Stimulated activated CD4-positive, alpha-beta T cell treated with anti-CD3 and anti-CD28 coated beads, Interleukin-12 subunit alpha, Interleukin-12 subunit beta, amount 100 ng/mL, for 24 hours (primary cell): ENCODE measurements at regions not wholly inside any gene's neighbourhood (a gene's known extent, or its start where the extent isn't known, plus 50 kb on each side); places are given as distances from the start of the nearest gene placed in this dataset.
"Not testable (repeated sequence)": the region's sequence is repeated elsewhere in the genome, so short reads cannot be mapped to it uniquely, and the experiment has no call there.

Experiments used
- DNase-seq, 2 experiments: peaks; one replicate each; pipeline ENCODE4 v3.0.0-alpha.2; 2020; ENCODE audit warnings: low read depth in 2 of 2

DNA sequence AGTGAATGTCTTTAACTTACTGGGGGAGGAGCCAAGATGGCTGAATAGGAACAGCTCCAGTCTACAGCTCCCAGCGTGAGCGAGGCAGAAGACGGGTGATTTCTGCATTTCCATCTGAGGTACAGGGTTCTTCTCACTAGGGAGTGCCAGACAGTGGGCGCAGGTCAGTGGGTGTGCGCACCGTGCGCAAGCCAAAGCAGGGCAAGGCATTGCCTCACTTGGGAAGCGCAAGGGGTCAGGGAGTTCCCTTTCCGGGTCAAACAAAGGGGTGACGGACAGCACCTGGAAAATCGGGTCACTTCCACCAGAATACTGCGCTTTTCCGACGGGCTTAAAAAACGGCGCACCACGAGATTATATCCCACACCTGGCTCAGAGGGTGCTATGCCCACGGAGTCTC lies 187.3 kb downstream of the CHIC2 start:
- DNase-seq = not testable (repeated sequence)

DNA sequence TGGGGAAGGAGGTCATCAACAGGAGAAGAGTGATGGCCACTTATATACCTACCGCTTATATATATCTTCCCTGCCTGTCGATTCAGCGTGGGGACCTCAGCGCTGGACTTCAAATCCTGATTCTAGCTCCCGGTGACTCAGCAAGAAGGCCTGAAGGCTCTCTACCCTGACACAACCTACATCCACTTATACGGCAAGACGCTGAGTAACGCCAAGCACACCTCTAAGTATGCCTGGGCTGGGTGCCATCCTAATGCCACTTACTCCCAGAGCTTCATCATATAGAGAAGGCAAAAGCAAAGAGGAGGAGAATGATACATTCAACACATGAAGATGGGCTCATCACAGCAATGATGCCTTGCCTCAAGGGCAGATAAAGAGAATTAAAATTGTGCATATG lies 198.3 kb downstream of the CHIC2 start:
- no peak for DNase-seq

DNA sequence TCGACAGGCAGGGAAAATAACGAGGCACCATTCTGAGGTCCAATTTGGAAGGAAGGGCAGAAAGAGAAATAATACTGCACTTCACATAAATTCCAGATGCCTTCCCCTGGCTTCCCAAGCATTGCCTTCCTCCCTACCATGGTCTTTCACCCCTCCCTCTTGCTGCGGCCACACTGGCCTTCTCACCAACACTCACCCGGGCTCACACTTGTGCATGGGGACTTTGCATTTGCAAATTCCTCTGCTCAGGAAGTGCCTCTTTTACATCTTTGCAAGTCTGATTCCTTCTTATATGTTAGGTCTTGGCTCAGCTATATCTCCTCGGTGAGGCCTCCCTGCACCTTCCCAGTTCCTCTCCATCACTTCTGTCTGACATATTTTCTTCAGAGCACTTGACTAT lies 199.4 kb downstream of the CHIC2 start:
- DNase-seq = no peak

DNA sequence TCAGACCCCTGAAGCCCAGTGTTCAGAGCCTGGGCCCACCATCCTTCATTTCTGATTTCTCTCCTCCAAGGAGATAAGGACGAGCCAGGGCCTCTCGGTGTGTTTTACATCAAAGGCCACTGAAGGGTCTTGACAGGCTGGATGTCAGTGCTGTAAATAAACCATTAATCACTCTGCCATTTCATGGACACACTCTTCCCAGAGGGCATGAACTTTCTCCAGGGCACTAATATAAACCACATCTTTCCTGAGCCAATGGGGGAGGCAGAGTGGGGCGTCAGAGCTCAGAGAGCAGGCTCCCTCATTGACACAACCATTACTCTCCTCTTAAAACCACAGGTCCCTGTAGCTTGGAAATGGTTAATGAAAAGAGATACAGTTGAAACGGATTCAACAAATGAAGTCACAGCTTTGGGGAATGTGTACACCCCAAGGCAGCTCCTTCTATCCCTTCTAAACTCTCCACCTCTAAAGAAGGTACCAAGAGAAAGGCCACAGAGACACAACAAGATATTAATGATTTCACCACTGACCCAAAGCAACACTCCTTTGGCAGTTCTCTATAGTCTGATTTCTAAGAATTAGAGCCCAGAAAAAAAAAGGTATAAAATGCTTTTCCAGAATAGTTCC lies 200.6 kb downstream of the CHIC2 start:
- no peak for DNase-seq

DNA sequence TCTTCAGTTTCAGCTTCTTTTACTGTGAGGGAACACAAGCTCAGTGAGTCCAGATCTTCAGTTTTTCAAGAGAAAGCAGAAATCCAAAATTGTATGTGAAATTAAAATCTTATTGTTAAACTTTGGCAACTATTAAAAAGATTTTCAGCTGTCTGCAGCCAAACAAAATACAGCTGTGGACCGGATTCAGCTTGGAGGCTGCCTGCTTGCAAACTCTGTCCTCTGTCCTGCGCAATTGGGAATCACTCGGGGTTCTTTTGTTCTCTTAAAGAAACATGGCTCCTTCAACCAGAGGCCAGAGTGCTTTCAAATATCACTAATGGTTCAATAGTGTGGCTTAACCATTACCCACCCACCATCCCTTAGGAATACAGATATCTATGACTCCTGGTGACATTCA lies 201.2 kb downstream of the CHIC2 start:
- DNase-seq = no peak

DNA sequence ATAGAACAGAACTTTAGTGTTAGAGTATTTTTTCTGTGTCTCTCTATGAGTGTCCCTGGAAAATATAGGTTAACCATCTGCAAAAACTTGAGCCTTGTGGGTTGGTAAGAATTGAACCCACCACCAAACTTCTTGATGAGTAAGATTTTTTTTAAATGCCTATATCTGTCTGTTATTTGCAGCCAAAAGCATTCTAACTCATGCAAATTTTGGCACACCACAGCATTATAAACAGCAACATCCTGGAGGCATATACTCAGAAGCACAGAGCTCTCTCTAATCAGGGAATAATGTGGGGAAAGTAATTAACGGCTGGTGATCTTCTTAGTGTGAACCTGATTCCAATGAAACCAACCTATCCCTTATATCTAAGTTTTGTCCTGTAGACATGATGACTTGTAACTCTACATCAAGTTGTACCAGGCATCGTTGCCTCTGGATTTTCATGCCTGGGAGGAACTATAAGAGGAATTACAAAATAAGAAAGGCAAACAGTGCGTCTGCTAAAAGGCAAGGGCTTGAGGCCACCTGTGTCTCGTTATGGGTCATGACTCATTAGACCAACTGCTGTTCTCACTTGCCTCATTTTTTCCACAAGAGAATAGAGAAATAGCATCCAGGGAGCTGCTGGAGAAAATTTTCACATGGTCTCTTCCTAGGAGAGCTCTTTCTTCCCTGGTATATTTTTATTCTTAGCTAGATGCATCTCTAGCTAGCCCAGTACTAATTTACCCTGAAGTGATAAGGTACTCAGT lies 202.4 kb downstream of the CHIC2 start:
- no peak for DNase-seq

DNA sequence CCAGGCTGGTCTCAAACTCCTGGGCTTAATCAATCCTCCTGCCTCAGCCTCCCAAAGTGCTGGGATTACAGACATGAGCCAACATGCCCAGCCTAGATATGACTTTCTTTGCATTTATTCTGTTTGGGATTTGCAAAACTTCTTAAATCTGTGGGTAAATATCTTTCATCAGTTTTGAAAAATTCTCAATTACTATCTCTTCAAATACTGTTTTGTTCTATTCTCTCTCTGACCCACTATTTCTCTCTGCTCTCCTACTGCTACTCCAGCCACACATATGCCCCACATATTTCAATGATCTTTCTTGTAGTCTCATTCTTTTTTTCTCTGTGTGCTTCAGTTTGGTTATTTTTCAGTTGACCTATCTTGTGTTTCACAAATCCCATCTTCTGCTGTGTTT lies 205.1 kb downstream of the CHIC2 start:
- DNase-seq = no peak

DNA sequence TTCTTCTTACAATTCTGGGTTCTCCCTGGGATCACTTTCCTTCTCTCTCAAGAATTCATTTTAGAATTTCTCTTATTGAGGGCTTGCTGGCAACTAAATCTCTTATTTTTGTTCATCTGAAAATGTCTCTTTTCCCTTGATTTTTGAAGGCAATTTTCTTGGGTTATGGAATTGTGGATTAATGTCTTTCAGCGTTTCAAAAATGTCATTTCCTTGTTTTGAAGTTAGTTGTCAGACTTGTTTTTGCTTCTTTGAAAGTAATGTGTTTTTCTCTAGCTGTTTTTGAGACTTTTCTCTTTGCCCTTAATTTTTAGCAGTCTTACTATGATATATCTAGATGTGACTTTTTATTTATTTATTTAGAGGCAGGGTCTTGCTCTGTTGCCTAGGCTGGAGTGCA lies 205.7 kb downstream of the CHIC2 start:
- DNase-seq = no peak

DNA sequence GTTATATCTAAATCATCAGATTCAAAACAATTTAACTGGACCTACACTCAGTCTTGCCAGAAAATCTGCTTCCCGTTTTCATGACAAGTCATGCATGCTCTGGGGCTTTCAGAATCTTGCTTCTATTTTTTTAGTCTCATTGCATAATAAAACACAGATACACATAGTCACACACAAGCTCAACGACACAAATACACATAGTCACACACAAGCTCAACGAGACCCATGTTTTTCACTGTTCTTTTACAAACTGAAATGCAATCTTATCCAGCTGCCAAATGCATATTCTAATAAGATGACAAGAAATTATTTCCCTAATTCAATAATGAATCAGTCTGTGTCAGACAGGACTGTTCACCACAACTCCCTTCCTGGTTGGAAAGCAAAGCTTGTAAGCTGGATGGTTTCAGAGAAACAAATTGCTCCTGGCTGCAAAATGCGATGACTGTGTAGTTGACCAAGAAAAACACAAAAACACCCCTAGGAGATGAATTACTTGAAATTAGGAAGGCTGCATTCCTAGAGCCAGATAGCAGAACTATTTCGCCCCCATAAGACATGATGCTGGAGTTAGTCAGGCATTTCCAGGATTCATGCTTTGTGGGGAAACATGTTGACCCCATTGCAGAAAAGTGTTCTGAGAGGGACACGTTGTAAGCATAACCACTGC lies 208.7 kb downstream of the CHIC2 start:
- no peak for DNase-seq

DNA sequence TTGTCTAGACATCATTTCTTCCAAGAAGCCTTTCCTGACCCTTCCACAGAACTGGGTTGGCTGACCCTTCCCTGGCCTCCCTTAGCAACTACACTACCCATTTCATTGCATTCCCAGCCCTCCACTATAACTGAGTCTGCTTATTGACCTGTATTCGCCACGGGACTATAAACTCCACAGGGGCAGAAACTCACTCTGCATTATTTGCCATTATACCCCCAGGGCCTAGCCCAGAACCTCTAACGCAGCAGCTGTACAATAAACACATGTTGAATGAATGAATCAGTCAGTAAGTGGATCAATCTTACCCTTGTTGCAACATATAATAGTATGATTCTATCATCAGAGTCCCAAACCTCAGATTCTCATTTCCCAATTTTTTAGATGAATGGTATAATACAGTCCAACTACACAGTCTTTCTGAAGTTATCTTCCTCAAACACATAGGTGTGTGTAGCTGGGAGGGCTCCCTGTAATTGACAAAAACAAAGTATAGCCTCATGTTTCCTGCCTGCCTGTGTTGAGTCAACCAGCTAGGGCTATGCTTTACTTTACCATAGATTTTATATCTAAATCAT lies 209.3 kb downstream of the CHIC2 start:
- no peak for DNase-seq

DNA sequence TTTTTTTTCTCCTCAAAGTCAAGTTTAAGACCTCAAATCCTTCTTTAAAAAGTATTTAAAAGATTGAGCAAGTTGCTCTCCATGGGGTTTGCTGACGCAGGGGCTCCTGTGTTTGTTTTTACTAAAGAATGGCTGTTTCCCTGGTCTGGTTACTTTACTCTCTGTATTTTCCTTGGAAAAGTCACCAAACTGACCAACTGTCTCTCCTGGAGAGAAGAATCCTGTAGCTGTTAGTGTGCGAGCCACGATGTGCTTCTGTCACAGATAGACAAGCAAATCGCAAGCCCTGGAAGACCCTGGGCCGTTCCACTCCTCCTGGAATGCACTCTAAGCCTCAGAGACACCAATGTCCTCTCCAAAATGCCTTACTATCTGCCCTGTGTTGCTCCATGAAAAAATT lies 212.1 kb downstream of the CHIC2 start:
- DNase-seq = no peak

DNA sequence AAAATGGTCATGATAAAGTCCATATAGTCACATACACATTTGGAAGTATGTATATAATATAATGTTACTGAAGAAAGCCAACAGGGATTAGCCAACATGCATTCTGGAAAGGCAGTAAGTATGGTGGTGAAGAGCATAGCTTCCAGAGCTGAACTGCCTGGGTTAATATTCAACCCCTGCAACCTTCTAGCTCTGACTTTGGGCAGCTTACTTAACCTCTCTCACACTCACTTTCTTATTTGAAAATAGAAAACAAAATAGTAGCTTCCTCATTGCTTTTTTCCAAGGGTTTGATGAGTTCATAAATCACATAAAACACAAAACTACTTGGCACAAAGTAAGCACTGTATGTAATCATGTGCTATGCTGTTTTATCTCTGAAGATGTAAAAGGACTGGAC lies 216.4 kb downstream of the CHIC2 start:
- DNase-seq = no peak

DNA sequence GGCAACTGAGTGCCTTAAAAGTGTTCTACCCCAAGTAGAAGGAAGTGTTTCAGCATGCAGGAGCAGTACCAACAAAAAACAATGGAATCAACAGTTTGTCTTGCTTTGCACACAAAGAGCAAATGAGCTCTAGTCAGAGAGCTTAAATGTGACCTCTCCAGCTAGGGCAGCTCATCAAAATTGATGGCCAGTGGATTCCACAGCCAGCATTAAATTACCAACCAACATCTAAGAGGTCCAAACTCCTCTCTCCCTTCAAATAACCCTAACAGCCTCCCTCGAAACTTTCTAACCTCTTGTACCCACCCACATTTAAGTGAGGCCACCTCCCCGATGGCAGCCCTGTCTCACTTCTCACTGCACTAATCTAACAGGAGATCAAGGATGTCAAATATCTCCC lies 219.9 kb downstream of the CHIC2 start:
- DNase-seq = no peak

DNA sequence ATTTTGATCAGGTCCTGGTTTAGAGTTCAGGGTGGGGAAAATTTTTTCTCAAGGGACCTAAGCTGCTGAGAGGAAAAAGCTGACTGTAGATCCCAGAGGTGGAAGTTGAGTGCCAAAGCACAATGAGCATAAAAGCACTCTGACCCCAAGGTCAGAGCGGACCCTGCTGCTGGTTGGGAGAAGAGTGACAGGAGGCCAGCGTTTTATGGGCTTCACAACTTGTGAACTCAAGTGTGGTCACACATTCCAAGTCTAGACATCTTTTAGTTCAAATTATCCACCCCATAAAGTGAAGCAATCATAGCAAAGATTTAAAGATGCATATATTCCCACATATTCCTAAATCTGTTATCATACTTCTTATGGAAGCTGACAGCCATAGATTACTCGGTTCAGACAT lies 220.3 kb downstream of the CHIC2 start:
- DNase-seq = no peak

DNA sequence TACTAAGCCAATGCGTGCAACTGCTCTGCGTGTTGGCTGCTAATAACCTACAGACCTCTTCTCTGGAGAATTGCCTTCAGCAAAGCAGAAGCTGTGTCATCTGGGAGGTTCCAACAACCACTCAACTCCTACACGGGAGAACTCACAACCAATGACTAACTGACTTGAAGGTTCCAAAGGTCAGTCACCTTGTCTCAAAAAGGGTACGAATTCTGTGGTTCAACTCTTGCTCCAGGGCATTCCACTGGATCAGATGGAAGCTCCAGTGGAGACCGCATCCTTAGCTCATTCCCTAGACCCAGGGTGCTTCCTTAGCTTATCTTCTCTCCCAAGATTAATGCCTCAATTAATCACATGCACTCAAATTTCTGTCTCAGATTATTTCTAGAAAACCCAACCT lies 222.7 kb downstream of the CHIC2 start:
- no peak for DNase-seq

DNA sequence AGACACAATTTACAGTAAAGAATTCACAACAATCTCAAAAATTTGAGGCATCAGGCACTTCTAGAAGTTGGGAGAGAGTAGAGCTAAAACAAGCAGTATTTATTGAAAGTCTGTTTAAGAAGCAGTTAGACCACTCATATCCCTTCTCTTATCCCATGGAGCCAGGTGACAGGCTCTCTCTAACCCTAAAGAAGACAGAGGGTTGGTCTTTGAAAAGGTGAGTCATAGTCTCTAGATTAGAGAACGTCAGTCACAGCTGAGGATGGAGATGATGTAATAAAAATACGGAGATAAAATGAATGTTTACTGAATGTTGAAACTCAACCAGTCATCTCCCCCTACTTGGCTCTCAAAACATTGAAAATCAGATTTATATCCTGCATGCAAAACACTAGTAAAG lies 223.8 kb downstream of the CHIC2 start:
- DNase-seq = no peak

DNA sequence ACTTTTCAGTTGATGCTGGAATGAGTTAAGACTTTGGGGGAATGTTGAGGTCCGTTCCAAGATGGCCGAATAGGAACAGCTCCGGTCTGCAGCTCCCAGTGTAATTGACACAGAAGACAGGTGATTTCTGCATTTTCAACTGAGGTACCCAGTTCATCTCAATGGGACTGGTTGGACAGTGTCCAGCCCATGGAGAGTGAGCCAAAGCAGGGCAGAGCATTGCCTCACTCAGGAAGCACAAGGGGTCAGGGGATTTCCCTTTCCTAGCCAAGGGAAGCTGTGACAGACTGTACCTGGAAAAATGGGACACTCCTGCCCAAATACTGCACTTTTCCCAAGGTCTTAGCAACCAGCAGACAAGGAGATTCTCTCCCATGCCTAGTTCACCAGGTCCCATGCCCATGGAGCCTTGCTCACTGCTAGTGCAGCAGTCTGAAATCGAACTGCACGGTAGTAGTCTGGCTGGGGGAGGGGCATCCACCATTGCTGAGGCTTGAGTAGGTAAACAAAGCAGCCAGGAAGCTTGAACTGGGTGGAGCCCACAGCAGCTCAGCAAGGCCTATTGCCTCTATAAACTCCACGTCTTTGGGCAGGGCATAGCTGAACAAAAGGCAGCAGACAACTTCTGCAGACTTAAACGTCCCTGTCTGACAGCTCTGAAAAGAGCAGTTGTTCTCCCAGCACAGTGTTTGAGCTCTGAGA lies 231.0 kb downstream of the CHIC2 start:
- DNase-seq = not testable (repeated sequence)

DNA sequence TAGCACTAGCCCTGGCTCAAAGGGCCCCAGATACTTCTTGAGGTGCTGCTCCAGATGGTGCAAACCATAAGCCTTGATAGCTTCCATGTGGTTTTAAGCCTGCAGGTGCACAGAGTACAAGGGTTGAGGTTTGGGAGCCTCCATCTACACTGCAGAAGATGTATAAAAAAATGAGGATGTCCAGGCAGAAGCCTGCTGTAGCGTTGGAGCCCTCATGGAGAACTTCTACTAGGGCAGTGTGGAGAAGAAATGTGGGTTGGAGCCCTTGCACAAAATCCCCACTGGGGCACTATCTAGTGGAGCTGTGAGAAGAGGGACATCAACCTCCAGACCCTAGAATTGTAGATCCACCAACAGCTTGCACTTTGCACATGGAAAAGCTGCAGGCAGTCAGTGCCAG lies 231.9 kb downstream of the CHIC2 start:
- no peak for DNase-seq

DNA sequence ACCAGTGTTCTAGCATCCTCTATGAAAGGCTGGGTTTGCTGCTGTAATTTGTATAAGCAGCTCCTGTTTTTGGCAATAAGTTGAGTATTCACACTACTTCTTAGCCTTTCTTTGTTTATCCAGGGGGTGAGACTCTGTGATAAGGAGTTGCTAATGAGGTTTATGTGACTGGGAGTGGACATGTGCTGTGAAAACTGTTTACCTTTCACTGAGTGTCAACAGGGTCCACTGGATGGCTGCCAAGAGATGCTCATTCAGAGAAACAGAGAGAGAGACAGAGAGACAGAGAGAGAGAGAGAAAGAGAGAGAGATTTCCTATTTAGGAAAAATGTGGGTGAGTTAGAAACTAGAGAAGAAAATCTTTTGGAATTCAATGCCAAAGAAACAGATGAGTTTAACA lies 233.9 kb downstream of the CHIC2 start:
- no peak for DNase-seq

DNA sequence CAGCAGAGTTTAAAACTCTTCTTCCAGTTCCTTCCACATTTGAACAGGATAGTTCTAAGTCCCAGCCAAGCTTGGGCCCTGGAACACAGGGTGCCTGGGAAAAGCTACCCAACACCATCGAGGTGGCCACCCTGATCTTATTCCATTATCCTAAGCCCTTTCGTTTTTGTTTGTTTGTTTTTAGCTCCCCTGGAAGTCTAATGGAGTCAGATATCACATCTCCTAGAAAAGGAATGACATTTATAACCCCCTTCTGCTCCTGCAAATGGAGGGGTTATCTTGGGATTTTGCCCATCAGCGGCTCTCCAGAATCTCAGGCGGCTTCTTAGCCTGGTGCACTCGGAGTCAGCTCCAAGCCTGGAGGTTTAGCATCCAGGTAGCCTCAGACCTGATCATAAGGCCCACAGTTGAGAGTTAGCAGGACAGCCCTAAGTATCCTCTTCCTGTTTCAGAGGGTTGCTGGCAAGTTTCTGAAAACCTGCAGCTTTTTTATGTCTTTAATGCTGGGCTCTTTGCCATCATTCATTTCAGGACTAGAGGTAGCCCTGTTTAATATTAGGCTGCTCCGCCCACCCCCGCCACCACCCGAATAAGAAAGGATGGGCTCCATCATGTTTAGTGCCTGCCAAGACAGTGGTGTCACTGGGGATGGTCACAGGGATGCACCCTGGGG lies 230.0 kb upstream of the LNX1 start:
- DNase-seq = no peak

DNA sequence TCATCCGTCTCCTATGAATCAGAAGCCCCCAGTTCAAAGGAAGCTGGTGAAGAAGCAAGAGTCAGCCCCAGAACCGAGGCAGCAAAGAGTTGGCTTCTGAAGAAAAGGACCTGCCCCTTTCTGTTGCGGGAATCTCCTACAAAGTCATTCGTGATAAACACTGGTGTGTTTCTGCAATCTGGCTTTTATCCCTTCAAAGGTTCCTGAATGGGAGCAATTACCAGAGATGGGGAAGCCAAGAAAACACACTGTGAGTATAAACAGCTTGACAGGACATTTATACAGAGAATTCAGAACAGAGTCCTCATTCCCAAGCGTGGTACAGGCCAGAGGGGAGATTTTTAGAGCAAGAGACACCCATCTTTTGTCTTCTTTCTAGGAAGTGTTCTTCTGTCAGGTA lies 226.8 kb upstream of the LNX1 start:
- DNase-seq = no peak

DNA sequence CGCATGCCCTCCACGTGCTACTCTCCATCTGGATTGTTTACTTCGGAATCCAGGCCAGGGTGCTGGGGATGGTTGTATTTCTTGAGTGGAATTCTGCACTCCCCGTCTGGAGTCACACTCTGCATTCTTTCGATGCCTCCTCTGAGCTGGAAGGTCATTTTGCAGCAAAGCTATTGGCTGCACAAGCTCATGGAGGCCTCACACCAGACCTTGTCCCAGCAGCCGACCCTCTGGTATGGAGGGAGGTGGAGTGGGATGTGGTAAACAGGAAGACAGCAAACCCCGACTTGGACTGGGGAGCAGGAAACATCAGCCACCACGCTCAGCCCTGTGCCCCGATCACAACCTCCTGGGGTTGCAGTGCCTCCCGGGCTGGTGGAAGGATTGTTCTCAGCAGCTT lies 225.3 kb upstream of the LNX1 start:
- no peak for DNase-seq
